ENCODE measurements at regions not wholly inside any gene's neighbourhood (a gene's known extent, or its start where the extent isn't known, plus 50 kb on each side); places are given as distances from the start of the nearest gene placed in this dataset.

DNA sequence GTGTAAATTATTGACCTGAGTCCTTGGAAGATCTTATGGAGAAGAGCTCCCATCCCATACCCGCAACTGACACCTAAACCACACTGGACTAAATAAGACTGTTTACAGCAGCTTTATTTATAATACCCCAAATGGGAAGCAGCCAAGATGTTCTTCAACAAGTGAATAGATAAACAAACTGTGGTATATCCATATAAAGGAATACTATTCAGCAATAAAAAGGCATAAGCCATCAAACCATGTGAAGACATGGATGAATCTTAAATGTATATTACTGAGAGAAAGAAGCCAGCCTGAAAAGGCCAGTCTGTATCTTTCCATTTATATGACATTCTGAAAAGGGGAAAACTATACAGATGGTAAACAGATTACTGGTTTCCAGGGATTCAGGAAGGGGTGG is 212.7 kb downstream of the TPBG start:
- TF ChIP-seq, protein P1, sequence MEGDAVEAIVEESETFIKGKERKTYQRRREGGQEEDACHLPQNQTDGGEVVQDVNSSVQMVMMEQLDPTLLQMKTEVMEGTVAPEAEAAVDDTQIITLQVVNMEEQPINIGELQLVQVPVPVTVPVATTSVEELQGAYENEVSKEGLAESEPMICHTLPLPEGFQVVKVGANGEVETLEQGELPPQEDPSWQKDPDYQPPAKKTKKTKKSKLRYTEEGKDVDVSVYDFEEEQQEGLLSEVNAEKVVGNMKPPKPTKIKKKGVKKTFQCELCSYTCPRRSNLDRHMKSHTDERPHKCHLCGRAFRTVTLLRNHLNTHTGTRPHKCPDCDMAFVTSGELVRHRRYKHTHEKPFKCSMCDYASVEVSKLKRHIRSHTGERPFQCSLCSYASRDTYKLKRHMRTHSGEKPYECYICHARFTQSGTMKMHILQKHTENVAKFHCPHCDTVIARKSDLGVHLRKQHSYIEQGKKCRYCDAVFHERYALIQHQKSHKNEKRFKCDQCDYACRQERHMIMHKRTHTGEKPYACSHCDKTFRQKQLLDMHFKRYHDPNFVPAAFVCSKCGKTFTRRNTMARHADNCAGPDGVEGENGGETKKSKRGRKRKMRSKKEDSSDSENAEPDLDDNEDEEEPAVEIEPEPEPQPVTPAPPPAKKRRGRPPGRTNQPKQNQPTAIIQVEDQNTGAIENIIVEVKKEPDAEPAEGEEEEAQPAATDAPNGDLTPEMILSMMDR (IDR thresholded peaks at IDR 0.05): no peak
- TF ChIP-seq POLR2A (IDR thresholded peaks at IDR 0.05): no peak

All from right lobe of liver (tissue), 4 donors.